ENCODE measurements at regions not wholly inside any gene's neighbourhood (a gene's known extent, or its start where the extent isn't known, plus 50 kb on each side); places are given as distances from the start of the nearest gene placed in this dataset.

GRCh38 chr4:23584024-23584423, 305.8 kb downstream of the PPARGC1A start:
- Histone ChIP-seq H3K36me3 (ENCODE audit: control insufficient read depth in 3 of 3, insufficient read depth in 2 of 3, low read depth in 1 of 3, low read length in 3 of 3) (no peaks in the 10 kb centered on the region), H3K27me3 (ENCODE audit: control insufficient read depth in 3 of 3, insufficient read depth in 3 of 3, low read length in 3 of 3) (no peaks in the 10 kb centered on the region), H3K9me3 (ENCODE audit: control insufficient read depth in 2 of 2, insufficient read depth in 1 of 2, low read depth in 1 of 2, low read length in 1 of 2) (peaks cover 0 to 3% of the 10 kb centered on the region in 2 donors), H3K27ac (ENCODE audit: low read depth in 1 of 3, low read length in 2 of 3) (no peak overlapping the region), H3K4me3 (ENCODE audit: low read depth in 1 of 3, low read length in 3 of 3) (no peak overlapping the region), H3K4me1 (ENCODE audit: control insufficient read depth in 3 of 3, insufficient read depth in 2 of 3, low read depth in 1 of 3, low read length in 2 of 3) (no peaks in the 10 kb centered on the region)
- FAIRE-seq = no peak
- WGBS, 3 donors = 22 to 26% (median 25%) methylated on average over 3 of the region's 3 CpGs
- DNase-seq = no peak

GRCh38 chr4:23582671-23583070, 307.2 kb downstream of the PPARGC1A start:
- 19 to 54% (median 38%) methylated on average over 1 of the region's 1 CpG for WGBS, 3 donors
- Histone ChIP-seq H3K27ac (ENCODE audit: low read depth in 1 of 3, low read length in 2 of 3) (no peak overlapping the region), H3K4me3 (ENCODE audit: low read depth in 1 of 3, low read length in 3 of 3) (no peak overlapping the region), H3K4me1 (ENCODE audit: control insufficient read depth in 3 of 3, insufficient read depth in 2 of 3, low read depth in 1 of 3, low read length in 2 of 3) (no peaks in the 10 kb centered on the region), H3K36me3 (ENCODE audit: control insufficient read depth in 3 of 3, insufficient read depth in 2 of 3, low read depth in 1 of 3, low read length in 3 of 3) (no peaks in the 10 kb centered on the region), H3K27me3 (ENCODE audit: control insufficient read depth in 3 of 3, insufficient read depth in 3 of 3, low read length in 3 of 3) (no peaks in the 10 kb centered on the region), H3K9me3 (ENCODE audit: control insufficient read depth in 2 of 2, insufficient read depth in 1 of 2, low read depth in 1 of 2, low read length in 1 of 2) (no peaks in the 10 kb centered on the region)
- FAIRE-seq (no peak), DNase-seq (no peak)

- WGBS, 3 donors = 76 to 89% (median 82%) methylated on average over 6 of the region's 6 CpGs
- no peaks in the 10 kb centered on the region for H3K27me3 ChIP-seq (ENCODE audit: control insufficient read depth in 3 of 3, insufficient read depth in 3 of 3, low read length in 3 of 3)
- no peaks in the 10 kb centered on the region for H3K4me1 ChIP-seq (ENCODE audit: control insufficient read depth in 3 of 3, insufficient read depth in 2 of 3, low read depth in 1 of 3, low read length in 2 of 3)
- no peak overlapping the region for H3K27ac ChIP-seq (ENCODE audit: low read depth in 1 of 3, low read length in 2 of 3)
- FAIRE-seq (no peak), DNase-seq (no peak)
- H3K9me3 ChIP-seq (ENCODE audit: control insufficient read depth in 2 of 2, insufficient read depth in 1 of 2, low read depth in 1 of 2, low read length in 1 of 2) = no peaks in the 10 kb centered on the region
- no peak overlapping the region for H3K4me3 ChIP-seq (ENCODE audit: low read depth in 1 of 3, low read length in 3 of 3)
- no peaks in the 10 kb centered on the region for H3K36me3 ChIP-seq (ENCODE audit: control insufficient read depth in 3 of 3, insufficient read depth in 2 of 3, low read depth in 1 of 3, low read length in 3 of 3)
These were observed 310.7 kb downstream of the PPARGC1A start for GRCh38 chr4:23579166-23579565.

- 65 to 71% (median 67%) methylated on average over 5 of the region's 5 CpGs for WGBS, 3 donors
- peaks cover 0 to 9% of the 10 kb centered on the region in 2 donors for H3K9me3 ChIP-seq (ENCODE audit: control insufficient read depth in 2 of 2, insufficient read depth in 1 of 2, low read depth in 1 of 2, low read length in 1 of 2)
- H3K36me3 ChIP-seq (ENCODE audit: control insufficient read depth in 3 of 3, insufficient read depth in 2 of 3, low read depth in 1 of 3, low read length in 3 of 3) = no peaks in the 10 kb centered on the region
- H3K27ac ChIP-seq (ENCODE audit: low read depth in 1 of 3, low read length in 2 of 3) = no peak overlapping the region
- no peak for FAIRE-seq
- no peaks in the 10 kb centered on the region for H3K4me1 ChIP-seq (ENCODE audit: control insufficient read depth in 3 of 3, insufficient read depth in 2 of 3, low read depth in 1 of 3, low read length in 2 of 3)
- DNase-seq = no peak
- no peaks in the 10 kb centered on the region for H3K27me3 ChIP-seq (ENCODE audit: control insufficient read depth in 3 of 3, insufficient read depth in 3 of 3, low read length in 3 of 3)
- H3K4me3 ChIP-seq (ENCODE audit: low read depth in 1 of 3, low read length in 3 of 3) = no peak overlapping the region
These were observed 312.4 kb downstream of the PPARGC1A start for GRCh38 chr4:23577398-23577797.

GRCh38 chr4:23572382-23572781, 317.5 kb downstream of the PPARGC1A start:
- Histone ChIP-seq H3K27ac (ENCODE audit: low read depth in 1 of 3, low read length in 2 of 3) (no peak overlapping the region), H3K4me3 (ENCODE audit: low read depth in 1 of 3, low read length in 3 of 3) (no peak overlapping the region), H3K9me3 (ENCODE audit: control insufficient read depth in 2 of 2, insufficient read depth in 1 of 2, low read depth in 1 of 2, low read length in 1 of 2) (peaks cover 0 to 9% of the 10 kb centered on the region in 2 donors), H3K27me3 (ENCODE audit: control insufficient read depth in 3 of 3, insufficient read depth in 3 of 3, low read length in 3 of 3) (no peaks in the 10 kb centered on the region), H3K4me1 (ENCODE audit: control insufficient read depth in 3 of 3, insufficient read depth in 2 of 3, low read depth in 1 of 3, low read length in 2 of 3) (no peaks in the 10 kb centered on the region), H3K36me3 (ENCODE audit: control insufficient read depth in 3 of 3, insufficient read depth in 2 of 3, low read depth in 1 of 3, low read length in 3 of 3) (no peaks in the 10 kb centered on the region)
- DNase-seq (no peak), FAIRE-seq (no peak)
- 79 to 92% (median 86%) methylated on average over 4 of the region's 4 CpGs for WGBS, 3 donors

GRCh38 chr4:23567338-23567737, 322.5 kb downstream of the PPARGC1A start:
- peak; percentile 64 for FAIRE-seq
- Histone ChIP-seq H3K4me1 (ENCODE audit: control insufficient read depth in 3 of 3, insufficient read depth in 2 of 3, low read depth in 1 of 3, low read length in 2 of 3) (no peaks in the 10 kb centered on the region), H3K36me3 (ENCODE audit: control insufficient read depth in 3 of 3, insufficient read depth in 2 of 3, low read depth in 1 of 3, low read length in 3 of 3) (no peaks in the 10 kb centered on the region), H3K9me3 (ENCODE audit: control insufficient read depth in 2 of 2, insufficient read depth in 1 of 2, low read depth in 1 of 2, low read length in 1 of 2) (peaks cover 0 to 8% of the 10 kb centered on the region in 2 donors), H3K27ac (ENCODE audit: low read depth in 1 of 3, low read length in 2 of 3) (no peak overlapping the region), H3K4me3 (ENCODE audit: low read depth in 1 of 3, low read length in 3 of 3) (no peak overlapping the region), H3K27me3 (ENCODE audit: control insufficient read depth in 3 of 3, insufficient read depth in 3 of 3, low read length in 3 of 3) (no peaks in the 10 kb centered on the region)
- no peak for DNase-seq

- whole genome bisulfite sequencing, 3 donors = 84 to 92% (median 88%) methylated on average over 2 of the region's 2 CpGs
- FAIRE-seq = no peak
- Histone ChIP-seq H3K27ac (ENCODE audit: low read depth in 1 of 3, low read length in 2 of 3) (no peak overlapping the region), H3K36me3 (ENCODE audit: control insufficient read depth in 3 of 3, insufficient read depth in 2 of 3, low read depth in 1 of 3, low read length in 3 of 3) (no peaks in the 10 kb centered on the region), H3K9me3 (ENCODE audit: control insufficient read depth in 2 of 2, insufficient read depth in 1 of 2, low read depth in 1 of 2, low read length in 1 of 2) (peaks cover 0 to 8% of the 10 kb centered on the region in 2 donors), H3K27me3 (ENCODE audit: control insufficient read depth in 3 of 3, insufficient read depth in 3 of 3, low read length in 3 of 3) (no peaks in the 10 kb centered on the region), H3K4me1 (ENCODE audit: control insufficient read depth in 3 of 3, insufficient read depth in 2 of 3, low read depth in 1 of 3, low read length in 2 of 3) (no peaks in the 10 kb centered on the region), H3K4me3 (ENCODE audit: low read depth in 1 of 3, low read length in 3 of 3) (no peak overlapping the region)
- DNase-seq = no peak
These were observed 329.1 kb downstream of the PPARGC1A start for GRCh38 chr4:23560748-23561147.

GRCh38 chr4:23558101-23558500, 331.7 kb downstream of the PPARGC1A start:
- DNase-seq (no peak), FAIRE-seq (no peak)

GRCh38 chr4:23547601-23548000, 342.2 kb downstream of the PPARGC1A start:
- no peak overlapping the region for H3K27ac ChIP-seq (ENCODE audit: low read depth in 1 of 3, low read length in 2 of 3)
- DNase-seq (no peak), FAIRE-seq (no peak)
- no peak overlapping the region for H3K4me3 ChIP-seq (ENCODE audit: low read depth in 1 of 3, low read length in 3 of 3)
- H3K36me3 ChIP-seq (ENCODE audit: control insufficient read depth in 3 of 3, insufficient read depth in 2 of 3, low read depth in 1 of 3, low read length in 3 of 3) = no peaks in the 10 kb centered on the region
- no peaks in the 10 kb centered on the region for H3K4me1 ChIP-seq (ENCODE audit: control insufficient read depth in 3 of 3, insufficient read depth in 2 of 3, low read depth in 1 of 3, low read length in 2 of 3)
- H3K9me3 ChIP-seq (ENCODE audit: control insufficient read depth in 2 of 2, insufficient read depth in 1 of 2, low read depth in 1 of 2, low read length in 1 of 2) = no peaks in the 10 kb centered on the region
- WGBS, 3 donors = 44 to 66% (median 54%) methylated on average over 3 of the region's 3 CpGs
- H3K27me3 ChIP-seq (ENCODE audit: control insufficient read depth in 3 of 3, insufficient read depth in 3 of 3, low read length in 3 of 3) = no peaks in the 10 kb centered on the region

More at GRCh38 chr4:23558101-23558500, 331.7 kb downstream of the PPARGC1A start:
- WGBS, 3 donors = 72 to 78% (median 75%) methylated on average over 2 of the region's 2 CpGs
- Histone ChIP-seq H3K9me3 (ENCODE audit: control insufficient read depth in 2 of 2, insufficient read depth in 1 of 2, low read depth in 1 of 2, low read length in 1 of 2) (no peaks in the 10 kb centered on the region), H3K4me1 (ENCODE audit: control insufficient read depth in 3 of 3, insufficient read depth in 2 of 3, low read depth in 1 of 3, low read length in 2 of 3) (no peaks in the 10 kb centered on the region), H3K4me3 (ENCODE audit: low read depth in 1 of 3, low read length in 3 of 3) (no peak overlapping the region), H3K27me3 (ENCODE audit: control insufficient read depth in 3 of 3, insufficient read depth in 3 of 3, low read length in 3 of 3) (no peaks in the 10 kb centered on the region), H3K36me3 (ENCODE audit: control insufficient read depth in 3 of 3, insufficient read depth in 2 of 3, low read depth in 1 of 3, low read length in 3 of 3) (no peaks in the 10 kb centered on the region), H3K27ac (ENCODE audit: low read depth in 1 of 3, low read length in 2 of 3) (no peak overlapping the region)

Measured in small intestine (tissue), 7 donors.